ENCODE measurements at regions not wholly inside any gene's neighbourhood (a gene's known extent, or its start where the extent isn't known, plus 50 kb on each side); places are given as distances from the start of the nearest gene placed in this dataset.
"Not testable (repeated sequence)": the region's sequence is repeated elsewhere in the genome, so short reads cannot be mapped to it uniquely, and the experiment has no call there.

DNA sequence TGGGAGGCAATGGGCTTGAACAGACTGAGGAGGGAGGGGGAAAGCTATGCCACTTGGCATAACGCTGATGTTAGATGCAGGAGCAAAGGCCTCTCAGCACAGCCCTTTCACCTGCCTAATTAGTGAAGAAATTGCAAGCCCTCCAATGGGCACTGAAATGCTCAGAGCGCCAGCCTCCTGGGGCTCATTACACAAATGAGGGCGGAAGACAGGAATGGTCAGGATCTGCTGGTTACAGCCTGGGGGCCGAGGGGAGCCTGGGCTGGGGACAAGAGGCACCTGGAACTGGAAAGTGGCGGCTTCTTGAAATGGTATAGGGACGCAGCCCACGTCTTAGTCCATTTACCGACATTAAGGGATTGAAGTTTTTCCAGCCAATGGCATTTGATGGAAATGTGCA, 50.2 kb upstream of the PLET1 start:
- DNase-seq: no peak

DNA sequence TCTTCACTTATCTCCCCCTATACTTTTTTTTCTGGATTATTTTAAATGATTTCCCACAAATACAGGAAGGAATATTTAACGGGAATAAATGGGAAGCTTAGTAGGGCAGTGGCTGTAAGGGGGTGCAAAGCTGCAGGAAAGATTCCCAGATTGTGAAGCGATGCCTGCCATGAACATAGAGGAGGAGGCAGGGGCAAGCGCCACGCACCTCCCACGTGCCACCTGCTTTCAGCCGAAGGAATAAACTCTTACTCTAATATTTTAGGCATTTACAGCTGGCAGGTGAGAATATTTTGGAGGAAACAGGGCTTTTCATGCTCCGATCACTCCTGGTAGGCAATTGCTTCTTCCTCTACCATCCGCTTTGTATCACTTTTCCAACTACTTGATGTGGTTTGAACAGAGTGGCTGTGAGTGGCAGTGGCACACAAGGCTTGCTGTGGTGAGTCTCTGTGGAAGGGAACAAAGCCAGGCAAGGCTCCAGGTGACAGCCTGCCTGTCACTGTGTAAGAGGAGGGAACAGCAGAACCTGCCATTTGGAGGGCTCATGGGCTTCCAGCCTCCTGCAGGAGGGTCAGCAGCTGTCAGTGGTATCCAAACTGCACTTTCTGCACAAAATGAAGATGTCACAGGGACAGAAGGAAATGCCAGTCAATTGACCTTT, 54.5 kb upstream of the PLET1 start:
- no peak for DNase-seq

DNA sequence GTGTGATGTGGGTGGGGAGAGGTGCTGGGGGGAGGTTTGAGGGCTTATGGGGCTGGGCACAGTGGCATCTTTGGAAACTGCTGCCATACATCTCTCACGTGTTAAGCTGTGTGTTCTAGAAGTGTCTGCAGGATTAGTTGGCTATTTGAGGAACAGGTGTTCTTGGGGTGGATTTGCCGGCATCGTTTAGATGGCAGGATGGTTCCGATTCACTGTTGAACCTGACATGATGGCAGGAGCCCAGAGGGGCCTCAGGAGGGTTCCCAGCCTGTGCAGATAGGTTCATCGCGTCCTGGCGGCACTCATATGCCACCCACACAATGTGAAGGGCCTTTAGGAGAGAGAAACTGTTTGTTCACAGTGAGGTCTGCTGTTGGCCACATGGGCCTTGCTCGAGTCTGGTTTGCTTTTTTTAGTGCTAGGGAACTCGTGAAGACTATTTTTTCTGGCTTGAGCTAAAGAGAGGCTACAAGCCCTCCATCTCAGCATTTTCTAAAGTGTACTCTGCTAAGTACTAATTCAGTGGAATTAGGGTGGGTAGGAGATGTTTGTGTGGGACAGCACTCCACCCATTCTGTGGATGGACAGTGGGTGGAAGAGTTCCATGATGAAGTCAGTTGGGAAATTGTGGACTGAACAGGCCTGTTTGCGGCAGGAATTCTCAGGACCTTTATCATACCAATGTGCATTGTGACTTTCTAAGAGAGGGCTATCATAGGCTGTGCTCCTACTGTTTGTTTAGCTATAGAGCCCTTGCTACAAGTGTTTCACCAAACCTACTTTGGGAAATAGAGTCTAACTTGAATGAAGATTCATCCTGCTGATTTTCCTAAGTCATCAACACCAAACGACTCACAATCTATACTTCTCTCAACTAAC, 55.4 kb upstream of the PLET1 start:
- DNase-seq: no peak

DNA sequence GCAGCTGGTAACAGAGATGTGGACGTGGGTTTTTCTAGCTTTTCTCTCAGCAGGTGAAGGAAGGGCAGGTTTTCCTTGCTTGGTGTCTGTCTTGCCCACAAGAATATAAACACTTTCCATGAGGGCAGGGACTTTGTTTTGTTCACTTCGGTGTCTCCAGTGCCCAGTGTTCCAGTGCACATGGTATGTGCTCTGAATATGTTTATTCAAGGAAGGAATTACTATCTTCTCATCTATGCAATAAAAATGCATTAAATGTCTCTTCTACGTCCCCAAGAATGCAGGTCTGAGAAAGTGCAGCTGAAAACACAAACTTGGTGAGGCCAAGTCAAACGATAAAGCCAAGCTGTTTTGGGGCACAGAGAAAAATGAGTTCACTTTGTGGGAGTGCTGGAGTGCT, 56.3 kb upstream of the PLET1 start:
- DNase-seq: peak; percentile 47

DNA sequence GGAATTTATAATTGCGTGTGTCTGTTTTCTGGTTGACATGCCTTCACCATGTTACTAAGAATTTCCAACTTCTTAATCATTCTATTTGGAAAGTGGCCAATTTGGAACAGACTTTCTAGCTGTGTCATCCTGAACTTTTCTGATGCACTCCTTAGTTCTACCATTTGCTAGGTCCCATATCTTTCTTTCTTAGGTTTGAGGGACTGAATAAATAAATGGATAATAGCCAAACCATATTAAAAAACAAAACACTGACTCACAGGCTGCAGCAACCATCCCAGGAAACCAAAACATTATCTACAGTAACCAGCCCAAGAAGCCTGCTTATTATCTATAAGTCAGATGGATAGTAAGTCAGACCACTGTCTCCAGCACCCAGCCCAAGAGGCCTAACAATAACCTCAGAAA, 57.5 kb upstream of the PLET1 start:
- DNase-seq: peak; percentile 95

DNA sequence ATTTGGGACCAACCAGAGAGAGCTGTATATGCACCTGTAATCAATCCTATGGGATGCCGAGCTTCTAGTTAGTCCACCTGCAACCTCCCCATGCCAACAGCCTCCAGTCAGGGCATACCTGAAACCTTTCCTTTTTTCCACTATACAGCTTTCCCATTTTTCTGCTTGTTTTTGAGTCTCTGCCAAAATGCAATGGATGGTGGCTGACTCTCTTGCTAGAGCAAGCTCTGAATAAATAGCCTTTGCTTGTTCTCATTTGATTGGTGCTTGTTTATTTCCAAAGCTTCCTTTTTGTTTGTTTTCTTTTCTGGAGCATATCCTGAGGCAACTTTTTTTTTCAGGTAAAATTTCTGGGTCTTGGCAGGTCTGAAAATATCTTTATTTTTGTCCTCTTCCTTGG, 58.0 kb upstream of the PLET1 start:
- DNase-seq: no peak

DNA sequence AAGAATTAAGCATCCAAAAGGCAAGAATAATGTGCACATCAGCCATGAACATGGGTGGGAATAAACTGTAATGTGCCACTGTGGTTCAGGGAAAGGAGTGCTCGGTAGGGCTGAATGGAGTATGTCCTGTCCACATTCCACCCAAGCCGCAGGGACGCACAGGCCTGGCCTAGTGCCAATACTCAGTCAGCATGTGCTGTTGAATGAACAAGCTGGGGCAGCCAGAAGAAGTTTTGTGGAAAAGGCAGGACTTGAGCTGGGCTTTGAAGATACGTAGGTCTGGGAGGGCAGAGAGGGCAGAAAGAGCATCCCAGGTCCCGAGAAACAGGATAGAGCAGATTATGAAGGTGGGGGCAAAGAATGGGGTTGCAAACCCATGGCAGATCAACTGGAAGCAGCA, 60.0 kb upstream of the PLET1 start:
- peak; percentile 87 for DNase-seq

DNA sequence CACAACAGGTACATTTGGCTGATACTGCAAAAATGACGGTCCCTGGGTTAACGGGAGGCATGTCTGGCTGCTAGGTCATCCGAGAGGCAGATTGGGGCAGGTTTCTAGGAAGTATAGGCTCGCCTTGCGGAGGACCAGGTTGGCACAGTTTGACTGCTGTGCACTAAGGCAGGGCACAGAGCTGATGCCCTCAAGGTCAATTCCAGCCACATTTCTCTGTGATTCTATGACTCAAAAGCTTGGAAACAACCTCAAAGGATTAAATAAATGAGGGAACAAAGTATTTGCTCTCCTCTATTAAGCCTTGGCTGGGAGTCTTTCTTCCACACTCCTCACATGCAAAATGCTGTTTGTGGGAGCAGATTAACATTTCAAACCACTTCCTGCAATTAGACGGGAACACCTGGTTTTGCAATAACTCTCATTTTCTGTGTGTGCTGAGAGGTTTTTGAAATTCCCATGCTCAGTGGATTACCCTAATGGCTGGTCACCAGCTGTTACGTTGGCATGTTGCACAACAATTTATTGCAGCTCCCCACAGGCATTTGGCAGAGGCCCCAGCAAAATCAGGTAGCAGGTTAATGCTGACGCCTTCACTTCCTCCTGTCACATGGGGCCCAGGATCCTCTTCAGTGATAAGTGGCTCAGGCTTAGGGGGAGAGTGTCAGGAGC, 61.0 kb upstream of the PLET1 start:
- peak; percentile 72 for DNase-seq

DNA sequence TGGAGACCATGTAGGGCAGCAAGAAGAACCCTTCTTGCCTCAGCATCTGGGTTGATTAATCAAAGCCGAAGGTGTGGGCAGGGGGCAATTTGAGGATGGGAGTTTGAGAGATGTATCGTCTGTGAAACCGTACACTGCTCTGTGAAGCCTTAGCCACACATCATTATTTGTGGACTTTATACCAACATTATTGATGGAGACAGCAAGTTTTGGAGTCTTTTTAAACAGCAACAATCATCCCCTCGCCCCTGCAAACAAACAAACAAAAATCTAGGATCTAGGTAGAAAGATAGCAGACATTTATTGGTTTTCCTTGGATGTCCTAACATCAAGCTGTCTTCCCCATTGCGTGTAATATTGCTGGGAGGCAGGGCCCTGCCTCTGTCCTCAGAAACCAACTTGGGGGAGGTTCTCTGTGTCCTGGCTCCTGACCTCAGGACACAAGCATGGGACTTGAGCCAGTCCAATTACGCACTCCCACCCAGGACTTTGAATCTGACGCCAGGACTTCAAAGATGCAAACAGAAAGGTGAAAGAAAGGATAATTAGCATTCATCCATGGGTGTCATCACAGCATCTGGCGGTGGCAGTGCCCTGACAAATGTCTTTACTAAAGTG, 61.6 kb upstream of the PLET1 start:
- no peak for DNase-seq

DNA sequence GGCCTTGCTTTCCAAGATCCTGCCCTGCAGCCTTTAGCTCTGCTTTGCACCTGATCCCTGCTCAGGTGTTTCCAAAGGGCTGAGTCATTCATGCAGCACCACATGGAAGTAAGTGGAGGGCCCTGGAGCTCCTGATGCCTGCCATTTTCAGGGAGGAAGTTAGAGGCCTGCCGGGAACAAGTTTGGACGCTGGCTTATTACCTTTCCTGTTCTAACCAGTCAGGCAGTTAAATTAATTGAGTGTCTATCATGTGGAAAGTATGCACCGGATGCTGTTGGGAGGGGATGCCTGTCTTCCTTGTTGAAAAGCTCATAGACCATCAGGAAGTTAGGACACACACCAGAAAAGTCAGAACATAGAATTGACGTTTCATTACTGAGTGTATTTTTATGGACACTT, 73.7 kb upstream of the PLET1 start:
- no peak for DNase-seq

DNA sequence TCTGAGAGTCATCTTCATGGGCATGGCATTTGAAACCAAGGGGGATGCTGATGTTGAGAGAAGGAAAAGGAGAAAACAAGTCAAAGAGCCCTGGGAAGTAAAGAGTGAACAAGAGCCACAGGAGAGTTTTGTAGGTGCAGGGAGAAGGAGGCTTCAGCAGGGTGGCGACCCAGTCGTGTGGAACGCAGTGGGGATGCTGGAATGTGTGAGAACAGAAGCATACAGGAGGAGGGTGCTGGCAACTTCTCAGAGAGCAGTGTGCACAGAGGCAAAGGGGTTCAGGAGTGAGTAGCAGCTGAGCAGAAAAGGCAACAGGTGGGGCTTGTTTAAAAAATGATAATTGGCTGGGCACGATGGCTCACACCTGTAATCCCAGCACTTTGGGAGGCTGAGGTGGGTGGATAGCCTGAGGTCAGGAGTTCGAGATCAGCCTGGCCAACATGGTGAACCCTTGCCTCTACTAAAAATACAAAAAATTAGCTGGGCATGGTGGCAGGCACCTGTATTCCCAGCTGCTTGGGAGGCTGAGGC, 75.8 kb upstream of the PLET1 start:
- no peak for DNase-seq

DNA sequence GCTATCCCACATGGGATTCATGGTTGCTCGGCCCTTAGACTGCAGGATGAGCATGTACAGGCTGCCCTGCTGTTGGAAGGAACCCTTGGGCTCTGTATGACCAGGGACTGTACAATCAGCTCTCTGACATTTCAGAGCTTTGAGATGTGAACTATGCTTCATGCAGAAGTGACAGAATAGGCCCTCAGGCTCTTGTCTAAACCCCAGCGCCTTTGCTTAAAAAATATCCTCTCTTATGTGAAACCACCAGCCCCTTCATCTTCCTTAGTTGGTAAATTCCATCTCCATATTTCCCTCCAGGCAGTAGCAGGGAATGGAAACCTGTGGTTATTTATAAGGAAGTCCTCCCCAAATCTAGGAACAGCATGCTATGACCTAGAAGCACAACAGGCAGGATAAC, 78.9 kb upstream of the PLET1 start:
- no peak for DNase-seq

DNA sequence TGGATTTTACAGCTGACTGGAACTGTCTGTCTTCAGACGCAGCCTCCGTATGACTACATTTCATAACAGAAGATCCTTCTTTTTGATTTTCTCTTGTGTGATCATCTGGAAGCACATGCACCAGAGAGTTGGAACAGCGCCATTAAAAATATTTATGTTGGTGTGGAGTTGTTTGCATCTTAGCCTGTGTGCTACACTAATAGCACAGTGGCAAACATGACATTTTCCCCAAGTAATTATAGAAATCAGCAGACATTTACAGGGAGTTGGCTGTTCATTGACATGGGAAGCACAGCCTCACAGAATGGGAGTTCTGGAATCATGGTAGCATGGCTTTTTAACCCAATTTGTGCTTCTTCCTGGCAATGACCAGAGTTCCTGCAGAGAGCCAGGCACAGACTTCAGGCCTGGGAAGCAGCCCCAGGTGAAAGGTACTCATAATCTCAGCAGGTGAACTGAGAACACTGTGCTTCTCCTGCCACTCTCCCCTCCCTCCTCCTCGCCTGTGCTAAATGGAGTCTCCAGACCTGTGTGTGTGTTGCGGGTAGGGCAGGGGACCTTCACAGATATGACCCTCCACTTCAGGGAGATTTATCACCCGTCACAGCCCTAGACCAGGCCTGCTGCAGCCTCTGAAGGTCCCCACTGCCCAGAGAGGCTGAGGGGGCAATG, 82.8 kb upstream of the PLET1 start:
- DNase-seq: no peak

DNA sequence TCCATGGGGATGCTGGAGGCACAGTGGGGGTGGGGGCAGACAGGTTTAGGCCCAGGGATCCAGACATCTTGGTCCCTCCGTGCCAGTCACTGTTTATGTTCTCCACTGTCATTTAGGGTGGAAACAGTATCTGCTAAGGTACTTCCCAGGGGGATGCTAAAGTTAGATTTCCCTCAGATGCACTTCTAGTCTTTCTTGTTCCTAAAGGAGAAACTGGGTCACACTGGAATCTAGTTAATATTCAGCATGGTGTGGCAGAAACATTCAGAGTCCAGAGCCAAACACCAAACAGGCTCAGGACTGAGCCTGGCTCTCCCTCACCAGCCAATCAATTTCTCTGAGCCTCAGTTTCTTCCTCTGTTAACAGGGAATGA, 83.4 kb upstream of the PLET1 start:
- no peak for DNase-seq

DNA sequence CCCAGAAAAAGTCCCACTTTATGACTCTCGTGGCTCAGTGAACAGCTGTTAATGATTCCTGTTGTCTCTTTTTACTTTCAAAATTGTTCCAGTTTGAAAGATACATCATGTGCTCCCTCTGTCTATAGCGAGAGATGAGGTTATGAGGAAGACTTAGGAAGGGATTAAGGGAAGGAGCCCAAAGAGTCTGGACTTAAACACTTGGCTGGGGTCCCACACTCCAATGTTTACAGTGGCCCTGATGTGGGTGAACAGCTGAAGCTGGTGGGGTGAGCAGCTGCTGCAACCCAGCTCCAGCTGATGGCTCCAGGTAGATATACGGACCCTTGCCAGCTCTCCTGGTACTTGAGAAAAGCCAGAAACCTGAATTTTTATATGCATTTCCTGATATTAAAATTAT, 84.5 kb upstream of the PLET1 start:
- DNase-seq: no peak

DNA sequence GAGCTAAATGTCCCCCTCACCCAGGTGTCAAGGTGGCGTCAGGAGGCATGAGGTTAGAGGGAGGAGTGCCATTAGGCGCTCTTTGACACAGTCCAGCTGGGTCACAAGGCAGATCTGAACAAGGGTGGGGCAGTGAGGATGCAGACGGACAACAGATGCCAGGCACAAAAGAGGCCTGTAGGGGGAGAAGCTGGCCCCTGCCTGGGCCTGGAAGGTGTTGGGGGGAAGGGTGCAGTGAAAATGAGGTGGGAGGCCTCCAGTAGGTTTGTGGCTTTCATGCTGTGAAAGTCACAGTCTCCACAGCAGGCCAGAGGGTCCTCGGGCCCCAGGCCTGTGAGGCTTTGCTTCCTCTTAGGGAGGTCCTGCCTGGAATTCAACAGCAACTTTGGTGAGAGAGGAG, 85.0 kb upstream of the PLET1 start:
- DNase-seq: no peak

DNA sequence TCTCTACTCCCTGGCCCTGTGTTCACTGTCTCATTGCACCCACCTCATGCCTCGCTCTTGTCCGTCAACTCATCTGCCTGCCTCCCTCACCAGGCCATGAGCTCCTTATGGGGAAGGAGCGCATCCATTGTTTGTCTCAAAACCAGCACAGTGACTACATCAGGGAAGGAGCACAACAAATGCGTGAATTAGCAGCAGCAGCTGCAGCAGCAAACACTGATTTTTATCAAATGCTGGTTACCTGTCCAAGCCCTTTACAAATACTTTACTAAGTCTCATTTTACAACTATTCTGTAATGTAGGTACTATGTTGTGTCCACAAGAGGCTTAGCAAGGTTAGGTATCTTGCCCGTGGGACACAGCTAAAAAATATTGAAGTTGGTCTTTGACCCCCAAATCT, 85.9 kb upstream of the PLET1 start:
- no peak for DNase-seq

DNA sequence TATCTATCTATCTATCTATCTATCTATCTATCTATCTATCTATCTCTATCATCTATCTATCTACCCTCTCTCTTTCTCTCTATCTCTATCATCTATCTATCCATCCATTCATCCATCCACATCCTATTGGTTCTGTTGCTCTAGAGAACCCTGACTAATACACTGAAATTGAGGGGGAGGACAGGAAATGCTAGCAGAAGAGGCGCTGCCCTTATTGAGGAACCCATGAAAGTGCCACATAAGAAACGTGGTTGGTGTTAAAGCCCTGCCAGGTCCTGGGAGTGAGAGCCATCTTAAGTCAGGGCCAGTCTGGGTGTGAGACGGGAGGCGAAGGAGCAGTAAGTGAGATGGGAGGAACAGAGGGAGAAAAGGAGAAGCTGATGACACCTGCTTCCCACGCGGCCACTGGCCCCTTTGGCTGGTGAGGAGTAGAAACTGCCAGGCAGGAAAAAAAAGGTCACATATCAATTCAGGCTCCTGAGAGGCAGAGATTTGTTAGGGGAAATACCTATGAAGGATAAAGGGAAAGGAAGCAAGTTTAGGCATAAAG, 87.9 kb upstream of the PLET1 start:
- no peak for DNase-seq

DNA sequence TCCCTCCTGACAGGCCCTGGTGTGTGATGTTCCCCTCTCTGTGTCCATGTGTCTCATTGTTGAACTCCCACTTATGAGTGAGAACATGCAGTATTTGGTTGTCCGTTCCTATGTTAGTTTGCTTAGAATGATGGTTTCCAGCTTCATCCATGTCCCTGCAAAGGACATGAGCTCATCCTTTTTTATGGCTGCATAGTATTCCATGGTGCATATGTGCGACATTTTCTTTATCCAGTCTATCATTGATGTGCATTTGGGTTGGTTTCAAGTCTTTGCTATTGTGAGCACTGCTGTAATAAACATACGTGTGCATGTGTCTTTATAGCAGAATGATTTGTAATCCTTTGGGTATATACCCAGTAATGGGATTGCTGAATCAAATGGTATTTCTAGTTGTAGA, 90.8 kb upstream of the PLET1 start:
- DNase-seq: not testable (repeated sequence)

DNA sequence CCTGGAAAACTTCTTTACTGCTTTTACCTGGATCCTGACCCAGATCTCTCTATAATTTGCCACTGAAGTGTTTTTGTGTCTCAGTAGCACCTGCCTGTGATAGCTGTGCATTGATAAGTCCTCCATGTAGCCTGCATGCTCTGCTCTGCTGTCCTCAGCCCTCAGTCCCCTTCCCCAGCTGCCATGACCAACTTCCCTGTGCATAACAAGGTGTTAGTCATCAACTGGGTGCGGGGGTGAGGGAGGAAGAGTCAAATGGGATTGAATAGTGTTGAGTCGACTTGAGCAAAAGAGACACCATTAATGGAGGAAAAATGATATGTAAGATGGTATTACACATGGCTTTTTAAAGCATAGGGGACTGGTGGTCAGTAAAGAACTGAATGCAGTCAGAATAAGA, 92.2 kb upstream of the PLET1 start:
- peak; percentile 27 for DNase-seq

DNA sequence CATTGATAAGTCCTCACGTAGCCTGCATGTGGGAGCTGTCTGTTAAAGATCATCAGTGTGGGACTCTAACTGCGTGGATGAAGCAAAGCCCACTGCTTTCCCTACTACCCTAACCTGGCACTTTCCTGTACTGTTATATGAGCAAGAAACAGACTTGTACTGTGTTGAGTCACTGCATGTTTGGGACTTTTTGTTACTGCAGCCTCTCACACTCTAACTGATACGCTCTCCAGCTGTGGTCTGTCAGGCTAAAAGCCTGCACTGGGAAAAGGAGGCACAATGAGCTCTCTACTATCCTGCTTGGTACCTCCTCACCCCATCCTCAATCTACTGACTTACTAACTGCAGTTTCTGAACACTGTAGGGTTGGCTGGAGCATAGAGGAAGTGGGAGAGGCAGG, 93.7 kb upstream of the PLET1 start:
- no peak for DNase-seq

DNA sequence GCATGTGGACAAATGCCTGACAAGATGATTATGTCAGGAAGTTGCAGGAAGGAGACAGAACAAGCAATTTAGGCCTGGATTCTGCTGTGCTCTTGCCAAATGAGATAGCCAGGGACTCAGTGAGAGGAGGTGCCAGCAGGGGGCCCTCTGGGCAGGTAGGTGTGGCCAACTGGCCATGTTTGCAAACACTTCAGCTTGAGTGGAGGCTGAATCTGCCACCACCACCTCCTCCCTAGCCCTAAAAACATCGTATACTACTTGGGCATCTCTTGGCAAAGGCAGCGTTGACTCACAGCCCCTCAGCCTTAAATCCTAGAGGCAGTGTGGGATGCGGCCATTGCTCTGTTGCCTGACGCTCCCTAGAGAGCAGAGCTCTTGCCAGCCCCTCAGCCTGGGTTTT, 95.1 kb upstream of the PLET1 start:
- peak; percentile 43 for DNase-seq

DNA sequence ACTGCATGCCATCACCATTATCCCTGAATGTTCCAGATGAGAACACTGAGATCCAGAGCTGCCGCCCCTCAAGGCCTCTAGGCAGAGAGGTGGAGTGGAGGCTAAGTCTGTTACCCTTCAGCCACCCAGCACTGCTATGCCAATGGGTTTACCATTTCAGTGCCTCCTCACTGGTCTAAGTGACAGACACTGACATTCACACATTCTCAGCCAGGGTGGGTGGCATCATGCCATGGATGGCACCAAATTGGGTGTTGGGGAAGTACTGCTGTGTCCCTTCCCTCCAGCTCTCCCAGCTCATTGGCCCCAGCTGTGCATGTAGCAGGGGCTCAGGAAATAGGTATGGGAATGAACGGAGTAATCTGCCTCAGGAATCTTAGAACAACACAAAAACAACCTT, 96.8 kb upstream of the PLET1 start:
- no peak for DNase-seq
